Astrocyte (in vitro differentiated cells and primary cell): ENCODE measurements at regions not wholly inside any gene's neighbourhood (a gene's known extent, or its start where the extent isn't known, plus 50 kb on each side); places are given as distances from the start of the nearest gene placed in this dataset.

Source experiments
- DNase-seq: peaks from one replicate; pipeline ENCODE4 v3.0.0-alpha.2; 2010; ENCODE audit warnings: low read depth
- FAIRE-seq: peaks from 2 replicates; lab custom pipeline; 2011; peaks lifted over from hg19 to GRCh38; lab: Jason Lieb, UNC
- H2AFZ ChIP-seq: 2 replicates; pipeline ENCODE4 v1.6.0; 2012; ENCODE audit warnings: low read depth, low read length, inconsistent platforms
- H3K27ac ChIP-seq: 2 replicates; pipeline ENCODE4 v1.5.1; 2011; ENCODE audit warnings: low read depth, low read length, inconsistent platforms
- H3K27me3 ChIP-seq: 2 replicates; pipeline ENCODE4 v1.6.0; 2011; ENCODE audit warnings: low read length, inconsistent platforms; ENCODE audit not compliant: insufficient read depth
- H3K36me3 ChIP-seq: 2 replicates; pipeline ENCODE4 v1.5.1; 2011; ENCODE audit warnings: low read length, inconsistent platforms; ENCODE audit not compliant: insufficient read depth
- H3K4me1 ChIP-seq: 2 replicates; pipeline ENCODE4 v1.5.1; 2011; ENCODE audit warnings: low read length, inconsistent platforms; ENCODE audit not compliant: insufficient read depth
- H3K4me2 ChIP-seq: 2 replicates; pipeline ENCODE4 v1.6.0; 2012; ENCODE audit warnings: low read length, inconsistent platforms
- H3K4me3 ChIP-seq: 2 replicates; pipeline ENCODE4 v1.5.1; 2011; ENCODE audit warnings: low read depth, mild to moderate bottlenecking, low read length, inconsistent platforms; ENCODE audit not compliant: insufficient read depth
- H3K79me2 ChIP-seq: 2 replicates; pipeline ENCODE4 v1.6.0; 2012; ENCODE audit warnings: mild to moderate bottlenecking, low read length, inconsistent platforms; ENCODE audit not compliant: insufficient read depth
- H3K9ac ChIP-seq: 2 replicates; pipeline ENCODE4 v1.6.0; 2012; ENCODE audit warnings: mild to moderate bottlenecking, low read length, inconsistent platforms
- H3K9me3 ChIP-seq: 2 replicates; pipeline ENCODE4 v1.5.1; 2012; ENCODE audit warnings: low read depth, mild to moderate bottlenecking, low read length, inconsistent platforms; ENCODE audit not compliant: insufficient read depth
- H4K20me1 ChIP-seq: 2 replicates; pipeline ENCODE4 v1.6.0; 2012; ENCODE audit warnings: low read length, inconsistent platforms; ENCODE audit not compliant: insufficient read depth
- H3K27ac Mint-ChIP-seq: one replicate; pipeline ENCODE4 v1.8.0; 2021; ENCODE audit warnings: mild to moderate bottlenecking, mixed read lengths; ENCODE audit not compliant: unreplicated experiment
- H3K27me3 Mint-ChIP-seq: one replicate; pipeline ENCODE4 v1.8.0; 2021; ENCODE audit warnings: low read depth, mixed read lengths; ENCODE audit not compliant: unreplicated experiment
- H3K36me3 Mint-ChIP-seq: one replicate; pipeline ENCODE4 v1.8.0; 2021; ENCODE audit warnings: low read depth, mixed read lengths; ENCODE audit not compliant: unreplicated experiment
- H3K4me1 Mint-ChIP-seq: one replicate; pipeline ENCODE4 v1.8.0; 2021; ENCODE audit warnings: low read depth, mixed read lengths; ENCODE audit not compliant: unreplicated experiment
- H3K4me3 Mint-ChIP-seq: one replicate; pipeline ENCODE4 v1.8.0; 2021; ENCODE audit warnings: mild to moderate bottlenecking, moderate library complexity, mixed read lengths; ENCODE audit not compliant: unreplicated experiment
- H3K9me3 Mint-ChIP-seq: one replicate; pipeline ENCODE4 v1.8.0; 2021; ENCODE audit warnings: mild to moderate bottlenecking, mixed read lengths; ENCODE audit not compliant: unreplicated experiment
- EZH2 ChIP-seq: IDR thresholded peaks from 2 replicates; pipeline ENCODE4 v1.6.1; 2012; ENCODE audit warnings: mild to moderate bottlenecking, low read length, inconsistent platforms; ENCODE audit not compliant: insufficient read depth
- TF ChIP-seq, protein P1 (sequence below): IDR thresholded peaks from 2 replicates; pipeline ENCODE4 v1.5.1; 2011; ENCODE audit warnings: low read depth, mild to moderate bottlenecking, inconsistent platforms, low read length, moderate library complexity; ENCODE audit not compliant: insufficient read depth

DNA sequence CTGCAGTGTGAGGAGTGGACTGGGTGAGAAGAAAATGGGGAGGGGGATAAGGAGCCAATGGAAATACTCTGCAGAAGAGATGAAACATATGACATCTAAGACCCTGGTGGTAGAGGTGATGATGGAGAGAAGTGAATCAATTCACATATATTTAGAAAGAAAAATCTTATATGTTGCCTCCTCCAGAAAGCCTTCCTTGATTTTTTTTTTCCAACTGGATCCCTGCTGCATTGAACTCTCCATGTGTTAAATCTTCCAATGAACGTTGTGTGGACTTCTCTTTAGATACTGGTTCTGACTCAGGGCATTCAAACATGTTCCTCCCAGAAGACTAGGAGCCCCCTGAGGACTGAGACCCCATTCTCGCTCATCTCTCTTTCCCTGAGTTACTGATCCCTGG lies 348.3 kb downstream of the TSHZ3 start:
- Histone ChIP-seq H3K36me3 (no peaks in the 10 kb centered on the region), H2AFZ (no peak overlapping the region), H3K27me3 (no peaks in the 10 kb centered on the region), H4K20me1 (no peaks in the 10 kb centered on the region), H3K27ac (no peak overlapping the region), H3K79me2 (no peaks in the 10 kb centered on the region), H3K9ac (no peak overlapping the region), H3K9me3 (no peaks in the 10 kb centered on the region), H3K4me2 (no peak overlapping the region), H3K4me3 (no peak overlapping the region), H3K4me1 (no peaks in the 10 kb centered on the region)
- Mint-ChIP-seq H3K9me3 (peaks cover 4% of the 10 kb centered on the region), H3K27ac (no peak overlapping the region), H3K4me3 (no peak overlapping the region), H3K4me1 (no peaks in the 10 kb centered on the region), H3K36me3 (no peaks in the 10 kb centered on the region), H3K27me3 (peaks cover 23% of the 10 kb centered on the region)
- no peak for TF ChIP-seq EZH2
- TF ChIP-seq, protein P1, sequence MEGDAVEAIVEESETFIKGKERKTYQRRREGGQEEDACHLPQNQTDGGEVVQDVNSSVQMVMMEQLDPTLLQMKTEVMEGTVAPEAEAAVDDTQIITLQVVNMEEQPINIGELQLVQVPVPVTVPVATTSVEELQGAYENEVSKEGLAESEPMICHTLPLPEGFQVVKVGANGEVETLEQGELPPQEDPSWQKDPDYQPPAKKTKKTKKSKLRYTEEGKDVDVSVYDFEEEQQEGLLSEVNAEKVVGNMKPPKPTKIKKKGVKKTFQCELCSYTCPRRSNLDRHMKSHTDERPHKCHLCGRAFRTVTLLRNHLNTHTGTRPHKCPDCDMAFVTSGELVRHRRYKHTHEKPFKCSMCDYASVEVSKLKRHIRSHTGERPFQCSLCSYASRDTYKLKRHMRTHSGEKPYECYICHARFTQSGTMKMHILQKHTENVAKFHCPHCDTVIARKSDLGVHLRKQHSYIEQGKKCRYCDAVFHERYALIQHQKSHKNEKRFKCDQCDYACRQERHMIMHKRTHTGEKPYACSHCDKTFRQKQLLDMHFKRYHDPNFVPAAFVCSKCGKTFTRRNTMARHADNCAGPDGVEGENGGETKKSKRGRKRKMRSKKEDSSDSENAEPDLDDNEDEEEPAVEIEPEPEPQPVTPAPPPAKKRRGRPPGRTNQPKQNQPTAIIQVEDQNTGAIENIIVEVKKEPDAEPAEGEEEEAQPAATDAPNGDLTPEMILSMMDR, result no peak
- no peak for DNase-seq
- no peak for FAIRE-seq

DNA sequence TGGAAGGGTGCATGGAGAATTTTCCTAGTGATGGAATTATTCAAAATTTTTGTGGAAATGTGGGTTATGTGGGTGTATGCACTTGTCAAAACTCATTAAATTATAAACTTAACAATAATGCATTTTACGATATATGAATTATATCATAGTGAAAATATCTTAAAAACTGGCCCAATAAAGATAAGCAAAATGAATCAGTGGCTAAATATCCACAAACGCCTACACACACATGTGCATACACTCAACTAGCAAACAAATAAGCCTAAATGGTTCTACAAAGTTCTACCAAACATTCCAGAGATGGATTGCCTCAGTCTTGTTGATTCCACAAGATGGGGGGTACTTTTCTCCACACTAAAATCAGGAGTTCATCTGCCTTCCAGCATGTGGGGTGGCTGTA lies 349.5 kb downstream of the TSHZ3 start:
- no peak overlapping the region for H3K4me3 ChIP-seq
- DNase-seq, result peak; percentile 39
- no peak overlapping the region for H3K4me2 ChIP-seq
- no peaks in the 10 kb centered on the region for H3K4me1 ChIP-seq
- Mint-ChIP-seq H3K36me3 (no peaks in the 10 kb centered on the region), H3K4me1 (no peaks in the 10 kb centered on the region), H3K27ac (no peak overlapping the region), H3K9me3 (no peaks in the 10 kb centered on the region), H3K27me3 (peaks cover 17% of the 10 kb centered on the region), H3K4me3 (no peak overlapping the region)
- no peak for FAIRE-seq
- H3K79me2 ChIP-seq, result no peaks in the 10 kb centered on the region
- no peak overlapping the region for H3K27ac ChIP-seq
- no peaks in the 10 kb centered on the region for H3K36me3 ChIP-seq
- TF ChIP-seq EZH2, result no peak
- TF ChIP-seq, protein P1, result no peak
- no peaks in the 10 kb centered on the region for H3K27me3 ChIP-seq
- H4K20me1 ChIP-seq, result no peaks in the 10 kb centered on the region
- no peak overlapping the region for H3K9ac ChIP-seq
- H3K9me3 ChIP-seq, result no peaks in the 10 kb centered on the region
- no peak overlapping the region for H2AFZ ChIP-seq

DNA sequence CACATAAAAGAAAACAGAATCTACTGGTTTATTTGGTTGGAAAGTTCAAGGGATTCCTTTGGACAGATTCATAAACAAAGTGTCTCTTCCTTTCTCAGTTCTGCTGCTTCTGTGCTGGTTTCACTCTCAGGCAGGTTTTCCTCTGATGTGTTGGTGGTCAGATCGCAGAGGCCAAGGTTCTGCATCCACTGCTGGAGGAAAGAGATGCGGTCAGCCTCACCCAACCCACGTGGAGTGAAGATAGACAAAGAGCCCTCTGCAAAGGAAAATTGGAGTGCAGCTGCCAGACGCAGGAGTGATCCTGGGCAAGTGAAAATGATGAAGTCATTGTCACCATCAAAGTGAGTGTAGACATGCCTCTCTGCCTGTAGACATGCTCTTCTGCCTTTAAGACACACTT lies 352.0 kb downstream of the TSHZ3 start:
- Histone ChIP-seq H3K36me3 (no peaks in the 10 kb centered on the region), H3K27ac (no peak overlapping the region), H3K4me2 (no peak overlapping the region), H3K79me2 (no peaks in the 10 kb centered on the region), H3K27me3 (no peaks in the 10 kb centered on the region), H3K9ac (no peak overlapping the region), H3K4me3 (no peak overlapping the region), H2AFZ (no peak overlapping the region), H3K4me1 (no peaks in the 10 kb centered on the region), H4K20me1 (no peaks in the 10 kb centered on the region), H3K9me3 (no peaks in the 10 kb centered on the region)
- DNase-seq (no peak), FAIRE-seq (no peak)
- no peaks in the 10 kb centered on the region for H3K9me3 Mint-ChIP-seq
- H3K36me3 Mint-ChIP-seq, result no peaks in the 10 kb centered on the region
- peaks cover 10% of the 10 kb centered on the region for H3K27me3 Mint-ChIP-seq
- no peak overlapping the region for H3K4me3 Mint-ChIP-seq
- no peak overlapping the region for H3K27ac Mint-ChIP-seq
- H3K4me1 Mint-ChIP-seq, result no peaks in the 10 kb centered on the region
- no peak for TF ChIP-seq EZH2
- TF ChIP-seq, protein P1, result no peak
